Uterus (tissue), 3 donors: ENCODE measurements at regions not wholly inside any gene's neighbourhood (a gene's known extent, or its start where the extent isn't known, plus 50 kb on each side); places are given as distances from the start of the nearest gene placed in this dataset.

Source experiments
- DNase-seq, 2 donors: peaks; one replicate each; pipeline ENCODE4 v3.0.0-alpha.2; 2019 to 2020
- H3K27ac ChIP-seq, 2 donors: fragments of 200-600 bp; sonication (generic); 1 replicate in 1 of 2; 2 replicates in 1 of 2; pipeline ENCODE4 v1.5.1; 2016 to 2018
- H3K27me3 ChIP-seq, 2 donors: fragments of 200-600 bp; sonication (generic); one replicate each; pipeline ENCODE4 v1.5.1; 2018 to 2019; ENCODE audit warnings: control low read depth in 1 of 2
- H3K36me3 ChIP-seq, 2 donors: fragments of 200-600 bp; sonication (generic); one replicate each; pipeline ENCODE4 v1.5.1; 2019; ENCODE audit warnings: control low read depth in 1 of 2
- H3K4me1 ChIP-seq, 2 donors: fragments of 200-600 bp; sonication (generic); one replicate each; pipeline ENCODE4 v1.5.1; 2018 to 2019; ENCODE audit warnings: control low read depth in 1 of 2
- H3K4me3 ChIP-seq, 2 donors: fragments of 200-600 bp; sonication (generic); 1 replicate in 1 of 2; 2 replicates in 1 of 2; pipeline ENCODE4 v1.5.1; 2018 to 2019; ENCODE audit warnings: mild to moderate bottlenecking in 1 of 2
- H3K9me3 ChIP-seq, 2 donors: fragments of 200-600 bp; sonication (generic); one replicate each; pipeline ENCODE4 v1.5.1; 2019; ENCODE audit warnings: control low read depth in 1 of 2
- CTCF ChIP-seq, 4 experiments: fragments of 200-600 bp in 2 of 4; fragments of 450-650 bp in 2 of 4; sonication (generic) in 2 of 4; IDR thresholded peaks; one replicate each; pipeline ENCODE4 v1.5.1; 2016 to 2019; ENCODE audit warnings: antibody characterized with exemption in 4 of 4, mild to moderate bottlenecking in 2 of 4, moderate library complexity in 1 of 4
- POLR2A ChIP-seq, 2 donors: fragments of 450-650 bp; IDR thresholded peaks; one replicate each; pipeline ENCODE4 v1.6.1; 2016; ENCODE audit warnings: antibody characterized with exemption in 2 of 2, mild to moderate bottlenecking in 1 of 2, moderate library complexity in 1 of 2
- intact Hi-C: fragments of 100-400 bp; cut with DNase I; formaldehyde crosslinking; loops from one replicate; pipeline ENCODE4 v1.15.1; 2023; ENCODE audit warnings: low total_unique reads
- donor health status: DM: yes; HTN: yes; CAD: no.

DNA sequence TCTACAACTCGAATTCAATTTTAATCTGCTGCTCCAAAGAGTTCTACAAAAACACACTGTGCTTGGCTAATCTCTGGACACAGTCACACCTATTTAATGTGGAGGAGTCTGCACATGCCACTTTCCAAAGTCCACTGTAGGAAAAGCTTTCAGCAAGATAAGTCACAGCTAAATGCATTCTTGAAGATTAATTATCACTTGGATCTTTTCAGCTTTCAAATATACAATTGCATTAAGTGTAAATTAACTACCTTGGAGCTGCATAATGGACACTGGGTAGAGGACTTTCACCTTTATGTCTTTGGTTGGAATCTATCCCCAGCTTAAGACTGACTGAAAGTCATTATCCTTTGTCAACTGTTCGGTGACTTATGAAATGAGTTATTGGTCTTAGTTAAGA, 565.1 kb downstream of the PIK3C3 start:
- intact Hi-C loops, result no loop called here
- Histone ChIP-seq H3K4me1 (no peaks in the 10 kb centered on the region), H3K9me3 (no peaks in the 10 kb centered on the region), H3K4me3 (no peak overlapping the region), H3K27ac (no peak overlapping the region), H3K27me3 (no peaks in the 10 kb centered on the region), H3K36me3 (no peaks in the 10 kb centered on the region)
- DNase-seq, result no peak
- TF ChIP-seq CTCF (IDR thresholded peaks at IDR 0.05), result no peak
- TF ChIP-seq POLR2A (IDR thresholded peaks at IDR 0.05), result no peak

DNA sequence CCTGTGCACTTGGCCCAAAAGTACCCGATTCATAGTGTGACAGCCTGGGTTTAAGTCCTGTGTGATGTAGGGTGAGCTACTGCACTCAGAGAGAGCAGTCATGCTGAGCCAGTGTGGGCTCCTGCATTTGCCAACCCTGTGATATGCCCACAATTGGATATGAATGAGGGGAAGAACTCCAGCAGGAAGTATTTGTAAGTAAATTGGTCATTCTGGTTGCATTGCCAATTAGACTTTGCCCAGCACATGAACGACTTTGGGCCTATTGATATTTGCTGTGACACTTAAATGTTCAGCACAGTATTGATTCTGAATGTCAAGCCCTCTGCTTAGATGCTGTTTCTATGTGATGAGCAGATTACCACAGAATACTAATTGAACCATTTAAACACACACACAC, 570.9 kb downstream of the PIK3C3 start:
- H3K9me3 ChIP-seq, result no peaks in the 10 kb centered on the region
- no peaks in the 10 kb centered on the region for H3K4me1 ChIP-seq
- TF ChIP-seq POLR2A (IDR thresholded peaks at IDR 0.05) (no peak), CTCF (IDR thresholded peaks at IDR 0.05) (no peak)
- intact Hi-C loops, result no loop called here
- H3K36me3 ChIP-seq, result no peaks in the 10 kb centered on the region
- H3K27ac ChIP-seq, result no peak overlapping the region
- no peak for DNase-seq
- H3K4me3 ChIP-seq, result no peak overlapping the region
- H3K27me3 ChIP-seq, result no peaks in the 10 kb centered on the region

- Histone ChIP-seq H3K4me1 (no peaks in the 10 kb centered on the region), H3K9me3 (no peaks in the 10 kb centered on the region), H3K36me3 (no peaks in the 10 kb centered on the region), H3K27ac (no peak overlapping the region), H3K27me3 (no peaks in the 10 kb centered on the region), H3K4me3 (no peak overlapping the region)
- intact Hi-C loops, result no loop called here
- TF ChIP-seq POLR2A (IDR thresholded peaks at IDR 0.05) (no peak), CTCF (IDR thresholded peaks at IDR 0.05) (no peak)
- DNase-seq, result no peak
Observed at GRCh38 chr18:42527766-42528165, 572.7 kb downstream of the PIK3C3 start.

DNA sequence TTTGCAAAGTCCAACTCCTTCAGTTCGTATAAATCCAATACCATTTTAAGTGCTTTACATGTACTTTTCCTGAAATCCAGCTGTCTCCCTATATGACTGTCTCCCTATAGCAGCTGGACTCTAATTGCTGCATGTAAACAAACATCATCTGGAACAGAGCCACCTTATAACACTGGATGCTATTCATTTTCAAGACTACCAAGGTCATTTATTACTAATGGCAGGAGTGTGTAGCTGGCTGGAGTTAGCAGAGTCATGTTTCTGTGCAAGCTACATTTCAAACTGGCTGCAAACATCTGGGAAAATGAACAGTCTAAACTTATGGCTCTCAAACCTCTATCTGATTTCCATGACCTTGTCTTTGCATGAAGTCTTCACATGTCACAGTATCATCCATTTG, 575.2 kb downstream of the PIK3C3 start:
- Histone ChIP-seq H3K4me3 (no peak overlapping the region), H3K4me1 (no peaks in the 10 kb centered on the region), H3K36me3 (no peaks in the 10 kb centered on the region), H3K27me3 (no peaks in the 10 kb centered on the region), H3K9me3 (no peaks in the 10 kb centered on the region), H3K27ac (no peak overlapping the region)
- no peak for DNase-seq
- intact Hi-C loops, result no loop called here
- TF ChIP-seq CTCF (IDR thresholded peaks at IDR 0.05), result no peak
- TF ChIP-seq POLR2A (IDR thresholded peaks at IDR 0.05), result no peak

DNA sequence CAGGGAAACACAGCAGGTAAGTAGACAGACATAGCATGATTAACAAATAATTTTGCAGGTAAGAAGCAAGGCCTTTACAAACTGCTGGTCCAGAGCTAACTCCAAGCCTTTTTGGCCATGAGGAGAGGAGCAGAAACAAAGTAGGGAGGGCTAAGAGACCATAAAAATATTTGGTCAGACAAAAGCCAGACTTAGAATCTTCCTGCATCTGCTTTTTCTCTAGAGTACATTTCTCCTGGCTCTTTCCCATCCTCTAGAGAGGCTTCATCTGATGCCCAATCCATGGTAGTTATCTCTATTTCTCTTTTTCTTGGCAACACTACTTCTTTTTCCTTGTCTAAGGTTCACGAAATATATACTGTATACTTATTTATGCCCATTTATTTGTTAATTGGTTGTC, 577.1 kb downstream of the PIK3C3 start:
- intact Hi-C loops, result no loop called here
- no peaks in the 10 kb centered on the region for H3K36me3 ChIP-seq
- no peak overlapping the region for H3K4me3 ChIP-seq
- H3K27me3 ChIP-seq, result no peaks in the 10 kb centered on the region
- no peak for DNase-seq
- no peaks in the 10 kb centered on the region for H3K4me1 ChIP-seq
- TF ChIP-seq POLR2A (IDR thresholded peaks at IDR 0.05) (no peak), CTCF (IDR thresholded peaks at IDR 0.05) (no peak)
- no peaks in the 10 kb centered on the region for H3K9me3 ChIP-seq
- H3K27ac ChIP-seq, result peak overlapping the region; percentile 19 to 68
